LHCN-M2 (cell line): ENCODE measurements at regions not wholly inside any gene's neighbourhood (a gene's known extent, or its start where the extent isn't known, plus 50 kb on each side); places are given as distances from the start of the nearest gene placed in this dataset.
"Not testable (repeated sequence)": the region's sequence is repeated elsewhere in the genome, so short reads cannot be mapped to it uniquely, and the experiment has no call there.

ENCODE experiments used
- DNase-seq: peaks from one replicate; pipeline ENCODE4 v3.0.0-alpha.2; 2012; ENCODE audit warnings: low read depth

GRCh38 chr2:118403658-118404451 is 315.6 kb downstream of the INSIG2 start:
- DNase-seq = no peak

DNA sequence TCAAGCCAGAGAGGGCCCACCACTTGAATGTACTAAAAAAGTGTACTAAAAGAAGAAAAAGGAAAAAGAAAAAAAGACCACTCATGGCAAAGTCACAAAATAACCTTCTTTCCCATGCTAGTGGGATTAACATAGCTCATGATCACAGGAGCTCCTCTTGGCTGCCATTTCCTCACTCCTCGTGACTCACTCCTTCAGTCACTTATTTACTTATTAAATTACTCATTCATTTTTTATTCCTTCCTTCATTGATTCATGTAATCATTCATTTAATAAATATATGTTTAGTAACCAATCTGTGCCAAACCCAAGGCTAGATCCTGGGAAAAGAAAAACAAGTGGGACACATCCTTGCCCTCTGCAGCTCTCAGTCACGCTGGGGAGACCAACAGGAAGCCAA is 300.5 kb downstream of the INSIG2 start:
- DNase-seq = peak; percentile 1

DNA sequence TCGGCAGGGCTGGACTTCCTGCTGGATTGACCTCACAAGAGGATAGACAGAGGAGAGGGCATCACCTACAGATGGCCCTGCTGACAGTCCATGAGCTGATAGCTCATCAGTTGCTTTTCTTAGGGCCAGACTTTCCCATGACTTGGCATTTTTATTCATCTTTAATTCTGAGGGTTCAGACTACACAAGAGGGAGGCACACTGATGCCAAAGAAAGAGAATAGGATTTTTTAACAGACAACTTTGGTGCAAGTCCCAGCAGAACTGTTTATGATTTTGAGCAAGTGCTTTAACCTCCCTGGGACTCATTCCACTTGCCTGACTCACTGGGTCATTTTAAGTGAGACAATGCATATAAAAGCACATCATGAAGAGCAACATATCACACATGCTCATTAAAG is 299.2 kb downstream of the INSIG2 start:
- DNase-seq = peak; percentile 7

- DNase-seq = peak; percentile 13
Measured at GRCh38 chr2:118386641-118387302, 298.5 kb downstream of the INSIG2 start.

DNA sequence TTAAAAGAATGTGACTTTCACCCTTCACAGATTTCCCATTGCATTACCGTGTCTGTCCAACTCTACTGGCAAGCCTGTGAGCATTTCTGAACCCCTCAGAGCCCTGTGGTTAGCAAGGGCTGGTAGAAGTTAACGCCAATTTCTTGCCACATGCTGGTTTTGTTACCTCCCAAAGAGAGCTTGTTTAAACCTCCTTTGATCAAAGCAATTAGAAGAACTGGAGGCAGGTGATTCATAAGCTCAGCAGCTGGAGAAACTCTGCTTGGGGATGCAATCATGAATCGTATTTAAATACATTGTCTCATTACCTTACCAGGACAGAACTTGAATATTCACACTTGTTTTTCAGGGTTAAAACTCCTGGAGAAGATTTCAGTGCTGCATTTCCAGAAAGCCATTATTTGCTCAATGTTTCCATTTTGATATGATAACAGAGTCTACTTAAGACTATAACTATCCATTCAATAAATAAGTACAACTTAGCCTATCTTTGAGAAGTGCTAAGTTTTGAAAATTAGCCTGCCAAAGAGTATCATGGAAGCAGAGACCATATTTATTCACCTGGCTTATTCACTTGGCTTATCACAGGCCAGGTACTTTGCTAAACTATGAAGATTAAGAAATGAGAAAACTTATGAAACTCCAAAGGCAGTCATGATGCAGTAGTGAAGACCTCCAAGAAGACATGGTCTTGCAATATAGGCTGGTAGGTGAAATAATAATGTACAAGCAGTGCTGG is 292.8 kb downstream of the INSIG2 start:
- DNase-seq = no peak

- DNase-seq = no peak
Measured at GRCh38 chr2:118375907-118376485, 287.7 kb downstream of the INSIG2 start.

DNA sequence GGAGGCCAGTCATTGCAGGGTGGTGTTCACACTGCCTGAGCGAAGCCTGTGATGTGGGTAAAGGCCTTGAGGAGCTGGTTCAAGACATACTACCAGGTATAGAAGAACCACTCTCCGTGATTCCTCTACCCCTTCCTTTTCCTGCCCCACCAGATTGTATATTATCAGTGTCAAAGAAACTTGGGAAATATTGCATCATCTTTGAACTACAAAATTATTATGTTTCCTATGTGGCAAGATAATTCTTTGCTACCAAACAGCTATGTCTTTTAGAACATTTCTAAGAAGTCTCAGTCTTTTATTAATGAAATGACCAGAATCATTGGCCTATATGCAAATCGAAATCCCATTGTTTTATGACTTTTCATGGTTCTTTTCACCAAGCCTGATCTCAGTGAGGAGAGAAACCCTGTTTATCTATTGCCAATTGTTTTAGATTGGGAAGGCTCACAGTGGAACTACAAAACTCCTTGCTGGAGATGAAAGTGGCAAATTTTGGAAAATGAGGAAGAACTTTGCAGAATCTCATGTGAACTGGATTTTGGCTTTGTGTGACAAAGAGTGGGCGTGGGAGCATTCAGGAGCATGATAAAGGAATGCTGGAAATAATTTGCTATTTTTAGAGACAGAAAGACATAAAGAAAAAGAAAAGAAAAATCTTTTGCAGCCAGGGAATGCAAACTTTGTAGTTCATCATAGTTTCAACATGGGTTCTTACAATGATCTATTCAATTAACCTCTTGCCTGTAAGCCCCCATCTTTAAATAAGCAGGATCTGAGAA is 286.9 kb downstream of the INSIG2 start:
- no peak for DNase-seq

- DNase-seq = no peak
Measured at GRCh38 chr2:118372886-118373830, 284.9 kb downstream of the INSIG2 start.

DNA sequence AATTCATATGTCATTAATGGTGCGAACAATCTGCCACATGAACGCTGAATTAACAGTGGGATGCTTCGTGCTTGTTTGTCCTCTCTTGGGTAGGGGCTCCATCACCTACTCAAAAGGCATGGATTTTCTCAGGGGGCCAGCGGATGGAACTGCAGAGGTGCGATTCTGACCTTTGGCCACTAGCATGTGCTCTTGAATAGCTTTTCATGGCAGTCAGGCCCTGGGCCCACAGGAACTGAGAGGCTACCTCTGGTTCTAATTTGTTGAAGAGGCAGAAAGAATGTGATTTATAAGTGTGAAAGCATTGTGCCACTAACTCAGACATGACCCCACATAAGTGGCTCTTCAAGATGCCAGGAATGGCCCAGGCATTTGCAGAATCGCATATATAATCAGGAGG is 283.2 kb downstream of the INSIG2 start:
- peak; percentile 11 for DNase-seq

GRCh38 chr2:118369521-118369920 is 281.2 kb downstream of the INSIG2 start:
- DNase-seq = not testable (repeated sequence)

DNA sequence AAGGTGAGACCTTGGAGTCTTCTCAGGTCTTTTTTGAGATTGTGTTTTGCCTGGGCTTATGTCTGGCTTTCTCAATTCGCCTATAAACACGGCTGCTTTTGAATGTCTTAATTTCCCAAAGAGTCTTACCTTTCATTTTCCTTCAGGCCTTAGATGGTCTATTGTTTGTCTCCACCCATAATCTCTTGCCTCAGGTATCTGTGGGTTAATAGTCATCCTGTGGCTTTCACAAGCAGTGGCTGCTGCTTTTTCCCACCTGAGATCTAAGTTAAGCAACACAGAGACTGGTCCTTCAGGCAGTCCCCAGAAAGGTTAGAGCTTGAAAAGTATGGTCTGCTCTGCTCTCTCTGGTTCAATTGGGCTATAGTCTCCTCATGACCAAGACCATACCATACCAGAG is 275.3 kb downstream of the INSIG2 start:
- DNase-seq = no peak

DNA sequence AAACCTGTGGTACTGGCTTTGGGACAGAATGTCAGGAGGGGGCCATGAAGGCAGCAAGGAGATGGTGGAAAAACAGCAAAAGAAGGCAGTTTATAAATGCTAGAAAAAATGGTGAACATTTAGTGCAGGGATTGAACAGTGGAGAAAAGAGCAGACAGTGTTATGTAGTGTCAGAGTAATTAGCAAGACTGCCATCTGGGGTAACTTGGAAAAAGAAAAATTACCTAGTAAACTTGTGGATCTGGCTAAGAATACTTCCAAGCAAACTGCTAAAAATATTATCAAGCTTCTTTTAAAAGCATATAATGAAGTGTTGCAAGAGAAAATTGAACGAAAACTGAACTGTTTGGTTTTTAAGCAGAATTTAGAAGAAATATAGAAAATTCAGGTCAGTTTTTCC is 267.8 kb downstream of the INSIG2 start:
- no peak for DNase-seq

DNA sequence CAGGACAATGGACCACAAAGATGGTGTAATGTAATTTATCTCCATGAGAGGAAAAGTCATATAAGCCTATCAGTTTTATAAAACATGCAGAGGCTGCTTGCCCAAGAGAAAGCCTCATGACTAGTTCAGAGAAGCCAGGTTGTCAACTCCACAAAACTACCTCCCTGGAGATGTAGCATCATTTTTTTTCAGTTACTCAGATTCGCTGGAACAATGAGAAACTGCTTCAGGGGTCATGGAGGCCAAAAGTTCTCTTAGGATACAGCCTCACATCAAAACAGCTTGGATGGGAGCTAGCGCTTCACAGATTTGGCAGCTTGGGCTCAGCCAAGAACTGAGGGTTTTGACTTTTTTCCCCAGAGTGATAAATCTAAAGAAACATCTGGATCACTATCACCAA is 263.5 kb downstream of the INSIG2 start:
- DNase-seq = no peak

GRCh38 chr2:118350621-118351020 is 262.4 kb downstream of the INSIG2 start:
- DNase-seq = no peak

DNA sequence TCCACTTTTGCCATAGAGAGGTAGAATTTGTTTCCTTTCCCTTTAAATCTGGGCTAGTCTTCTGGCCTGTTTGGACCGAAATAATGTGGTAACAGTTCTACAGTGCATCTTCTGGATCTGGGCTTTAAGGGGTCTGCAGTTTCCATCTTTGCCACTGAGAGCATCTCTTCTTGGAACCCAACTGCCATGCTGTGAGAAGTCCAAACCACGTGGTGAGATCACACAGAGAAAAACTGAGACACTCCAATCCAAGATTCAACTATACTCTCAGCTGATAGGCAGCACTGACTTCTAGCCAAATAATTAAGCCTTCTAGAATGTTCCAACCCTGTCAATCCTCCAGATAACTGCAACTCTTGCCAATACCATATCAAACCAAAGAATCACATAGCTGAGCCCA is 261.1 kb downstream of the INSIG2 start:
- no peak for DNase-seq

DNA sequence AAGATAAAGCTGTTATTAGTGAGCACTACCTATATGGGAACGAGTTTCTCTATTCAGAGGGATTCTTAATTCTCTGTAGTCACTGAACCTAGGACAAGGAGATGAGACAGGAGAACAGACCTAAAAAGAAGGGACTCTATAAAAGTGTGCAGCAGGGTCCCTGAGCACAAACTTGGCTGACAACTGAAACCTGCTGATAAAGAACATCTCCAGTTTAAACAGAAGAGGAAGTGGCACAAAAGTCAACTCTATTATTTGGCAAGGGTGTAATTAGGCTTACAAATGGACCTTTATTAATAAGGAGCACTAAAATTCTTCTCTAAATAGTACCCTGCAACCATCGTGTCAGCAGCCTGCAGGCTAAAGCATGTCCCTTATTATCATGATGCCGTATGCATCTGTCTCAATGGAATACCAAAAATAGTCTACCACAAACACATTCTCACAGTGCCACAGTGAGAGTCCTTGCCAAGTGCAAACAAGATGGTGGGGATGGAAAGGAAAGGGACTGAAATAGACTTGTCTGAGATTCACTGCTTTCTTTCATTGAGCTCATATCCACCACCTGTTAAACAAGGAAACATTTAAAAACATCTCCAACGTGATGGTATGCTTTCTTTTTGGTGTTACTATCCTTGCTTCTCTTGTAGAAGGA is 260.2 kb downstream of the INSIG2 start:
- no peak for DNase-seq

DNA sequence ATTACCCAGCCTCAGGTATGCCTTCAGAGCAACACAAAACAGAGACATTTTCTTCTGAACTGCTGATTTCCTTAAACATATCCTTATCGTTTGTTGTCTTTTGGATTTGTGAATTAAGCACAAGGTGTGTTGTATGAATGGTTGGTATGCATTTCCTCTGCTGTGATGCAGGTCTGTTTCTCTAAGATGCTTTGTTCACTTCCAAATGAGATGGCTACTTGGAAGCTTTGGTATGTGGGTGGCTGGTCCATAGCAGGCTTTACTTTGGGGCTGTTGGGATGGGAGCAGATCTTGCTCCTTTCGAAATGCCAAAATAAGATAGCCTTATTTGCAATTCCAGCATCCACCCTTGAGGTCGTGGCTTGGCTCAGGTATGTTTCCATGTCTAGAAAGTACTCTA is 257.2 kb downstream of the INSIG2 start:
- no peak for DNase-seq

DNA sequence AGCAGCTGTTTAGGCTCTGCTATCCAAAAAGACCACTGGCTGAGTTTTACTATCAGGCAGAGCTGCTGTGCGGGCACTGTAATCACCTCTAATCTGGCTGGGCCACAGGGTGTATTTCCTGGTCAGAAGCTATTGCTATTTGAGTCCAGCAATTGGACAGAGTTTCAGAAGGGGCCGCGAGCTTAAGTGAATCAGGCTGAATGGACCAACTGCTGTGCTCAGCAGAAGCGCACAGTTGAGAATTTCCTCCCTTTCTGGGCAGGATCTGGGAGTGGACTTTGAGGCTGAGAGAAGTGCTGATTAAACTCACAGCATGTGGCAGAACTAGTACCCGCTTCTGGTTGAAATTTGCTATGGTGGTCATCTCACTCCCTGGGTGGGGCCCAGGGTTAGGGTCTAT is 251.8 kb downstream of the INSIG2 start:
- DNase-seq = no peak

DNA sequence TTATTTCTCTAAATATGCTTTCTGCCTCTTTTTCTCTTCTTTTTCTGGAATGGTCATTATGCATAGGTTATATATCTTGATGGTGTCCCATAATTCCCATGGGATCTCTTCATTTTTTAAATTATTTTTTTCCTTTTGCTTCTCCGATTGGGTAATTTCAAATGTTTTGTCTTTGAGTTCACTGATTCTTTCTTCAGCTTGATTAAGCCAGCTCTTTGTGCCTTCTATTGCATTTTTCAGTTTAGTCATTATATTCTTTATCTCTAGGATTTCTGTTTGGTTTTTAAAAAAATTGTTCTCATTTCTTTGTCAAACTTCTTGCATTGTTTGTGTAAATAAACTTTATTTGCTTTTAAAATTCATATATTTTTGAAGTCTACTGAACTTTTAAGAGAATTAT is 251.1 kb downstream of the INSIG2 start:
- DNase-seq = no peak

GRCh38 chr2:118333664-118334063 is 245.4 kb downstream of the INSIG2 start:
- DNase-seq = no peak
